ENCODE measurements at regions not wholly inside any gene's neighbourhood (a gene's known extent, or its start where the extent isn't known, plus 50 kb on each side); places are given as distances from the start of the nearest gene placed in this dataset.

GRCh38 chr3:152713989-152714388, 120.9 kb upstream of the P2RY1 start:
- H3K27me3 Mint-ChIP-seq: peaks cover 0 to 2% of the 10 kb centered on the region in 2 donors
- no peak for ATAC-seq
- H3K36me3 Mint-ChIP-seq: no peaks in the 10 kb centered on the region
- H3K4me1 Mint-ChIP-seq (ENCODE audit: low read depth in 2 of 2): peaks cover 0 to 1% of the 10 kb centered on the region in 2 donors
- H3K27ac Mint-ChIP-seq: no peak overlapping the region
- no peak overlapping the region for H3K4me3 Mint-ChIP-seq
- no peak for DNase-seq (ENCODE audit: low spot score)
- H3K9me3 Mint-ChIP-seq: no peaks in the 10 kb centered on the region

- H3K4me1 Mint-ChIP-seq (ENCODE audit: low read depth in 2 of 2): peaks cover 0 to 4% of the 10 kb centered on the region in 2 donors
- no peak for DNase-seq (ENCODE audit: low spot score)
- no peaks in the 10 kb centered on the region for H3K36me3 Mint-ChIP-seq
- H3K9me3 Mint-ChIP-seq: no peaks in the 10 kb centered on the region
- H3K4me3 Mint-ChIP-seq: no peak overlapping the region
- ATAC-seq: no peak
- H3K27ac Mint-ChIP-seq: no peak overlapping the region
- peaks cover 0 to 2% of the 10 kb centered on the region in 2 donors for H3K27me3 Mint-ChIP-seq
These were observed 120.4 kb upstream of the P2RY1 start for GRCh38 chr3:152714507-152714906.

- DNase-seq (ENCODE audit: low spot score): no peak
- no peak overlapping the region for H3K4me3 Mint-ChIP-seq
- no peak overlapping the region for H3K27ac Mint-ChIP-seq
- H3K36me3 Mint-ChIP-seq: no peaks in the 10 kb centered on the region
- no peaks in the 10 kb centered on the region for H3K9me3 Mint-ChIP-seq
- no peak for ATAC-seq
- H3K27me3 Mint-ChIP-seq: peaks cover 5 to 8% of the 10 kb centered on the region in 2 donors
- H3K4me1 Mint-ChIP-seq (ENCODE audit: low read depth in 2 of 2): peaks cover 0 to 4% of the 10 kb centered on the region in 2 donors
These were observed 117.7 kb upstream of the P2RY1 start for GRCh38 chr3:152717252-152717651.

GRCh38 chr3:152718810-152719209, 116.1 kb upstream of the P2RY1 start:
- no peak for ATAC-seq
- no peak overlapping the region for H3K4me3 Mint-ChIP-seq
- H3K27ac Mint-ChIP-seq: no peak overlapping the region
- H3K36me3 Mint-ChIP-seq: no peaks in the 10 kb centered on the region
- DNase-seq (ENCODE audit: low spot score): no peak
- H3K27me3 Mint-ChIP-seq: peaks cover 5 to 8% of the 10 kb centered on the region in 2 donors
- H3K9me3 Mint-ChIP-seq: no peaks in the 10 kb centered on the region
- peaks cover 0 to 4% of the 10 kb centered on the region in 2 donors for H3K4me1 Mint-ChIP-seq (ENCODE audit: low read depth in 2 of 2)

- Mint-ChIP-seq H3K4me1 (ENCODE audit: low read depth in 2 of 2) (peaks cover 0 to 4% of the 10 kb centered on the region in 2 donors), H3K4me3 (no peak overlapping the region), H3K27me3 (peaks cover 8% of the 10 kb centered on the region in 2 donors), H3K27ac (no peak overlapping the region), H3K36me3 (no peaks in the 10 kb centered on the region), H3K9me3 (no peaks in the 10 kb centered on the region)
- DNase-seq (ENCODE audit: low spot score): no peak
- no peak for ATAC-seq
These were observed 115.7 kb upstream of the P2RY1 start for GRCh38 chr3:152719264-152719663.

- Mint-ChIP-seq H3K4me1 (ENCODE audit: low read depth in 2 of 2) (peaks cover 0 to 4% of the 10 kb centered on the region in 2 donors), H3K27ac (no peak overlapping the region), H3K9me3 (peaks cover 1% of the 10 kb centered on the region), H3K36me3 (no peaks in the 10 kb centered on the region), H3K27me3 (peaks cover 8% of the 10 kb centered on the region in 2 donors), H3K4me3 (no peak overlapping the region)
- DNase-seq (ENCODE audit: low spot score) (no peak), ATAC-seq (no peak)
These were observed 113.8 kb upstream of the P2RY1 start for GRCh38 chr3:152720951-152721718.

GRCh38 chr3:152724270-152724669, 110.7 kb upstream of the P2RY1 start:
- DNase-seq (ENCODE audit: low spot score) (no peak), ATAC-seq (no peak)
- peaks cover 7% of the 10 kb centered on the region for H3K9me3 Mint-ChIP-seq
- H3K27me3 Mint-ChIP-seq: peaks cover 6 to 8% of the 10 kb centered on the region in 2 donors
- no peaks in the 10 kb centered on the region for H3K36me3 Mint-ChIP-seq
- H3K4me3 Mint-ChIP-seq: no peak overlapping the region
- no peaks in the 10 kb centered on the region for H3K4me1 Mint-ChIP-seq (ENCODE audit: low read depth in 2 of 2)
- H3K27ac Mint-ChIP-seq: no peak overlapping the region

- Mint-ChIP-seq H3K27ac (no peak overlapping the region), H3K36me3 (no peaks in the 10 kb centered on the region), H3K27me3 (peaks cover 0 to 3% of the 10 kb centered on the region in 2 donors), H3K9me3 (peaks cover 7% of the 10 kb centered on the region), H3K4me3 (no peak overlapping the region), H3K4me1 (ENCODE audit: low read depth in 2 of 2) (no peaks in the 10 kb centered on the region)
- ATAC-seq (no peak), DNase-seq (ENCODE audit: low spot score) (no peak)
These were observed 106.5 kb upstream of the P2RY1 start for GRCh38 chr3:152728231-152728980.

- DNase-seq (ENCODE audit: low spot score) (no peak), ATAC-seq (no peak)
- Mint-ChIP-seq H3K4me3 (no peak overlapping the region), H3K36me3 (no peaks in the 10 kb centered on the region), H3K9me3 (peaks cover 7% of the 10 kb centered on the region), H3K27me3 (no peaks in the 10 kb centered on the region), H3K4me1 (ENCODE audit: low read depth in 2 of 2) (no peaks in the 10 kb centered on the region), H3K27ac (no peak overlapping the region)
These were observed 105.0 kb upstream of the P2RY1 start for GRCh38 chr3:152729906-152730305.

GRCh38 chr3:152731511-152731910, 103.4 kb upstream of the P2RY1 start:
- Mint-ChIP-seq H3K4me1 (ENCODE audit: low read depth in 2 of 2) (no peaks in the 10 kb centered on the region), H3K9me3 (peaks cover 2% of the 10 kb centered on the region), H3K36me3 (no peaks in the 10 kb centered on the region), H3K4me3 (no peak overlapping the region), H3K27me3 (no peaks in the 10 kb centered on the region), H3K27ac (no peak overlapping the region)
- DNase-seq (ENCODE audit: low spot score) (no peak), ATAC-seq (no peak)

- Mint-ChIP-seq H3K9me3 (no peaks in the 10 kb centered on the region), H3K4me1 (ENCODE audit: low read depth in 2 of 2) (peaks cover 0 to 5% of the 10 kb centered on the region in 2 donors)
- ATAC-seq: no peak
These were observed 101.3 kb upstream of the P2RY1 start for GRCh38 chr3:152733584-152734119.

GRCh38 chr3:152737021-152737908, 97.7 kb upstream of the P2RY1 start:
- peak; percentile 68 for DNase-seq (ENCODE audit: low spot score)
- no peaks in the 10 kb centered on the region for H3K27me3 Mint-ChIP-seq
- ATAC-seq: peak; percentile 94
- H3K27ac Mint-ChIP-seq: no peak overlapping the region
- H3K9me3 Mint-ChIP-seq: no peaks in the 10 kb centered on the region
- no peak overlapping the region for H3K4me3 Mint-ChIP-seq
- H3K36me3 Mint-ChIP-seq: no peaks in the 10 kb centered on the region
- H3K4me1 Mint-ChIP-seq (ENCODE audit: low read depth in 2 of 2): peaks cover 0 to 5% of the 10 kb centered on the region in 2 donors

More at GRCh38 chr3:152733584-152734119, 101.3 kb upstream of the P2RY1 start:
- no peaks in the 10 kb centered on the region for H3K36me3 Mint-ChIP-seq
- no peaks in the 10 kb centered on the region for H3K27me3 Mint-ChIP-seq
- no peak overlapping the region for H3K27ac Mint-ChIP-seq
- DNase-seq (ENCODE audit: low spot score): no peak
- no peak overlapping the region for H3K4me3 Mint-ChIP-seq

- Mint-ChIP-seq H3K36me3 (no peaks in the 10 kb centered on the region), H3K4me1 (ENCODE audit: low read depth in 2 of 2) (peaks cover 0 to 5% of the 10 kb centered on the region in 2 donors), H3K4me3 (peak overlapping the region; percentile 21), H3K9me3 (peaks cover 4% of the 10 kb centered on the region), H3K27me3 (peaks cover 0 to 5% of the 10 kb centered on the region in 2 donors), H3K27ac (no peak overlapping the region)
- DNase-seq (ENCODE audit: low spot score): no peak
- no peak for ATAC-seq
These were observed 96.3 kb upstream of the P2RY1 start for GRCh38 chr3:152738656-152739055.
